ENCODE measurements at regions not wholly inside any gene's neighbourhood (a gene's known extent, or its start where the extent isn't known, plus 50 kb on each side); places are given as distances from the start of the nearest gene placed in this dataset.

DNA sequence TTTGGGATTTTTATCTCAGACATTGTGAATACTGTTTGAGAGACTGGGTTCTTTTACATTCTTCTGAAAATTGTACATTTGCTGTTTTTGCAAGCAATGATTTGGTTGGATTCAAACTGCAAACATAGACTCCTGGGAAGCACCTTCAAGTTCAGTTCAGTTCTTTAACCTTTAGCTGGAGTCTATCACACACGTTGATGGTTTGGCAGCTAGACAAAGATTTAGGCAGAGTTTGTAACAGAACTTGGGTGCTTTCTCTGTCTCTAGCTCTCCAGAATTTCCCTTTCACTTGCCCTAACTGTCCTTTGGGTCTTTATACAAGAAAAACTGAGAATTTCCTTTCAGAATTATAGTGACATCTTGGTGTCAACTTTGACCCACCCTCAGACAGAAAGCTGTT is 556.6 kb downstream of the DIAPH3 start:
- ChIA-PET POLR2A (no interaction called here), CTCF (interaction anchor here (0.8 kb wide), 1 partner anchor 8 kb away, joined by 3 read pairs; no protein-coding TSS in a partner anchor)
- BruUV-seq (replicated peaks), result no TSS peak
- DNase-seq (ENCODE audit: unreplicated experiment), result no peak
- TF ChIP-seq, protein P1, sequence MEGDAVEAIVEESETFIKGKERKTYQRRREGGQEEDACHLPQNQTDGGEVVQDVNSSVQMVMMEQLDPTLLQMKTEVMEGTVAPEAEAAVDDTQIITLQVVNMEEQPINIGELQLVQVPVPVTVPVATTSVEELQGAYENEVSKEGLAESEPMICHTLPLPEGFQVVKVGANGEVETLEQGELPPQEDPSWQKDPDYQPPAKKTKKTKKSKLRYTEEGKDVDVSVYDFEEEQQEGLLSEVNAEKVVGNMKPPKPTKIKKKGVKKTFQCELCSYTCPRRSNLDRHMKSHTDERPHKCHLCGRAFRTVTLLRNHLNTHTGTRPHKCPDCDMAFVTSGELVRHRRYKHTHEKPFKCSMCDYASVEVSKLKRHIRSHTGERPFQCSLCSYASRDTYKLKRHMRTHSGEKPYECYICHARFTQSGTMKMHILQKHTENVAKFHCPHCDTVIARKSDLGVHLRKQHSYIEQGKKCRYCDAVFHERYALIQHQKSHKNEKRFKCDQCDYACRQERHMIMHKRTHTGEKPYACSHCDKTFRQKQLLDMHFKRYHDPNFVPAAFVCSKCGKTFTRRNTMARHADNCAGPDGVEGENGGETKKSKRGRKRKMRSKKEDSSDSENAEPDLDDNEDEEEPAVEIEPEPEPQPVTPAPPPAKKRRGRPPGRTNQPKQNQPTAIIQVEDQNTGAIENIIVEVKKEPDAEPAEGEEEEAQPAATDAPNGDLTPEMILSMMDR (IDR thresholded peaks at IDR 0.05; ENCODE audit: unreplicated experiment), result no peak
- no peaks in the 10 kb centered on the region for H3K9me3 Mint-ChIP-seq (ENCODE audit: unreplicated experiment)
- intact Hi-C loops (cut with micrococcal nuclease), result no loop called here
- no peak overlapping the region for H3K27ac Mint-ChIP-seq (ENCODE audit: low read depth, unreplicated experiment)
- no peaks in the 10 kb centered on the region for H3K36me3 Mint-ChIP-seq (ENCODE audit: insufficient read depth, unreplicated experiment)
- H3K4me1 Mint-ChIP-seq (ENCODE audit: insufficient read depth, unreplicated experiment), result no peaks in the 10 kb centered on the region
- no peak overlapping the region for H3K4me3 Mint-ChIP-seq (ENCODE audit: unreplicated experiment)
- peaks cover 15% of the 10 kb centered on the region for H3K27me3 Mint-ChIP-seq (ENCODE audit: insufficient read depth, unreplicated experiment)

DNA sequence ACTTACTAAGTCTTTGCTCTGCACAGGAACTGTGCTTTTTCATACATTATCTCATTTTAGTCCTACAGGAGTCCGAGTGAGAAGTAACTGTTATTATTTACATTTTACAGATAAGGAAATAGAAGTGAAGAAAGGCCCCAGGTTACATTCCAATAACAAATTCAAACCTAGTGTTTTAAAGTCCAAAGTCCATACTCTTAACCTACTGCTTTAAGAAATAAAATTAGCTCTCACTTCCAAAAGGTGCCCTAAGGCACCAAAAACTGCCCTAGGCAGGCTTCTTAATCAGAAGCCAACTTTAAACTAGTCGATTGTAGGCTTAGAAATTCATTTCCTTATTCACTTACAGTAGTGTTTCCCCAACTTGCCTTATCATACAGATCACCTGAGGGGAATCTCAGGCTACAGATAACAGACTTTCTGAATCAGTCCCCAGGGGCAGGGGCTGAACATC is 555.9 kb downstream of the DIAPH3 start:
- H3K4me1 Mint-ChIP-seq (ENCODE audit: insufficient read depth, unreplicated experiment), result no peaks in the 10 kb centered on the region
- TF ChIP-seq, protein P1 (IDR thresholded peaks at IDR 0.05; ENCODE audit: unreplicated experiment), result no peak
- no TSS peak for BruUV-seq (replicated peaks)
- no peak for DNase-seq (ENCODE audit: unreplicated experiment)
- H3K27ac Mint-ChIP-seq (ENCODE audit: low read depth, unreplicated experiment), result no peak overlapping the region
- CTCF ChIA-PET, result interaction anchor here (0.8 kb wide), 2 partner anchors 9 to 14 kb away, joined by 3 read pairs; no protein-coding TSS in a partner anchor
- no peak overlapping the region for H3K4me3 Mint-ChIP-seq (ENCODE audit: unreplicated experiment)
- H3K9me3 Mint-ChIP-seq (ENCODE audit: unreplicated experiment), result no peaks in the 10 kb centered on the region
- H3K36me3 Mint-ChIP-seq (ENCODE audit: insufficient read depth, unreplicated experiment), result no peaks in the 10 kb centered on the region
- peaks cover 15% of the 10 kb centered on the region for H3K27me3 Mint-ChIP-seq (ENCODE audit: insufficient read depth, unreplicated experiment)
- intact Hi-C loops (cut with micrococcal nuclease), result no loop called here
- POLR2A ChIA-PET, result no interaction called here

DNA sequence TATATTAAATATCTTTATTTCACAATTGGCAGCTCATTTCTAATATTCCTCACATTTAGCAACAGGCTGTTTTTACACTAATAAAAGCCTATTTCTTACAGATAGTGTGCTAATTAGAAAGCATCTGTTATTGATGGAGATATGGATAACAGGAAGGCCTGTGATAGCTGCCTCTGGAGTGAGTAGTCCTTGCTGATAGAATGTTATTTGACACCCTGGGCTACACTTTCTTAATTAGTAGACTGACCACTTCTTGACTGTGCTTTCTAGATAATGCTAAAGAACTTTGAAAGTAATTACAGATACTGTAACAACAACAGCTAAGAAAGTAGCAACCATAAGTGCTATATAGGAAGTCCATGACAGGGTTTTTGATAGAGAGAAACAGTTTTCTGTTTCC is 554.3 kb downstream of the DIAPH3 start:
- intact Hi-C loops (cut with micrococcal nuclease), result no loop called here
- peaks cover 25% of the 10 kb centered on the region for H3K27me3 Mint-ChIP-seq (ENCODE audit: insufficient read depth, unreplicated experiment)
- DNase-seq (ENCODE audit: unreplicated experiment), result no peak
- CTCF ChIA-PET, result no interaction called here
- H3K27ac Mint-ChIP-seq (ENCODE audit: low read depth, unreplicated experiment), result no peak overlapping the region
- no peaks in the 10 kb centered on the region for H3K36me3 Mint-ChIP-seq (ENCODE audit: insufficient read depth, unreplicated experiment)
- no peaks in the 10 kb centered on the region for H3K4me1 Mint-ChIP-seq (ENCODE audit: insufficient read depth, unreplicated experiment)
- no TSS peak for BruUV-seq (replicated peaks)
- H3K4me3 Mint-ChIP-seq (ENCODE audit: unreplicated experiment), result no peak overlapping the region
- POLR2A ChIA-PET, result no interaction called here
- no peaks in the 10 kb centered on the region for H3K9me3 Mint-ChIP-seq (ENCODE audit: unreplicated experiment)
- TF ChIP-seq, protein P1 (IDR thresholded peaks at IDR 0.05; ENCODE audit: unreplicated experiment), result no peak
